HG03139 (cell line): ENCODE measurements at regions not wholly inside any gene's neighbourhood (a gene's known extent, or its start where the extent isn't known, plus 50 kb on each side); places are given as distances from the start of the nearest gene placed in this dataset.

Experiments used
- ATAC-seq: cut with Tn5 transposase; IDR thresholded peaks from one replicate; pipeline ENCODE4 v1.9.1; 2021; ENCODE audit not compliant: unreplicated experiment

DNA sequence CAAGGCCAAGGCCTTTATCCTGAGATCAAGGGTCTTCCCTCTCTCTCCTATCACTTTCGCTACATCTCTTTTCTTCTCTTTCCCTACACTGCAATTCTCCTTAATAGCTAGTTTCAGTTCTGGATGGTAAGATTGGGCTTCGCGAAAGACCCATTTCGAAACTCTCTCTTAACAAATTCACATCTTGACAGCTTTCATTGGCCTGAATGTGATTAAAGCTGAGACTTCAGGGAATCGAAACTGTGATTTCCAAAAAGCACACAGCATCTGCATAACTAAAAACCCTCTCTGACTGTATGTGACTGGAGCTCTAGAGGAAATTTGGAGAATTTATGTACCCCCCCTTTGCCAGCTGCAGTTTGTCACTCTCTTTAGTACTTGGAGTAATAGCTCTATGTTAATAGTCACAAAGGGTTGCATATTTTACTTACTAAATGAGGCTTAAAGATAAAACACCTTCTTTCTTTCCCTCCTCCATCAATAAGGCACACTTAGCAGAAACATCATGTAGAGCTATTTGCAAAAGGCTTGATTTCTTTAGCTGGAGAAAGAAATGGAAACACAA, 105.3 kb upstream of the FAM20A start:
- no peak for ATAC-seq

- no peak for ATAC-seq
Measured at GRCh38 chr17:68705714-68706076, 104.5 kb upstream of the FAM20A start.

GRCh38 chr17:68704871-68705713, 103.9 kb upstream of the FAM20A start:
- ATAC-seq = no peak

DNA sequence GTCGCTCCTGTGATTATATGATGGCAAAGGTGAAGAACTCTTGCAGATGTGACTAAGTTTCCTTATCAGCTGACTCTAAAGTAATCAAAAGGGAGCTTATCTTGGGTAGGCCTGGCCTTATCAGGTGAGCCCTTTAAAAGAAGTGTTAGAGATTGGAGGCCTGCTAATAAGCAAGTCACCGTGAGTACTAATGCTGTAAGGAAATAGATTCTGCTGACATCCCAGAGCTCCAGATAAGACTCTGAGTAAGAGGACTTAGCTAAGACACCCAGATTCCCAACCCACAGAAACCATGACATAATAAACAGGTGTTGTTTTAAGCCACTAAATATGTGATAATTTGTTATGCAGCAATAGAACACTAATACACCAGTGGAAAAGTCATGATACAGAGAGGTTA, 99.9 kb upstream of the FAM20A start:
- no peak for ATAC-seq

- ATAC-seq = no peak
Measured at GRCh38 chr17:68700421-68700820, 99.3 kb upstream of the FAM20A start.

DNA sequence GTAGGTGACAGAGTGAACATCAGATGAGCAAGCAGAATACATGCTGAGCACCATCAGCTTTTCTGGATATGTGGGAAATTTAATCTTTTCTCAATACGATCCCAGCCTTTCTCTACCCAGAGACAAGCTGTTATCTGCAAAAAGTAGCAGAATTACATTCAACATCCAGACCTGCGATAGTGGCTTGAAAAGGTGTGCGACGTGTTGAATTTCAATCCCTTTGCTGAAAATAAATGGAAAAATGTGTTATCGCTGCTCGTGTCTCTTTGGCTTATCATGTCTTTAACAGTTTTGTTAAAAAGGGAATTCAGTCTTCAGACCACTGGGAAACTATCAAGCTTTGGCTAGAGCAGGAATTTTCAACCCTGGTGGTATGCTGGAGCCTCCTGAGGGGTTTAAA, 98.8 kb upstream of the FAM20A start:
- ATAC-seq = no peak

DNA sequence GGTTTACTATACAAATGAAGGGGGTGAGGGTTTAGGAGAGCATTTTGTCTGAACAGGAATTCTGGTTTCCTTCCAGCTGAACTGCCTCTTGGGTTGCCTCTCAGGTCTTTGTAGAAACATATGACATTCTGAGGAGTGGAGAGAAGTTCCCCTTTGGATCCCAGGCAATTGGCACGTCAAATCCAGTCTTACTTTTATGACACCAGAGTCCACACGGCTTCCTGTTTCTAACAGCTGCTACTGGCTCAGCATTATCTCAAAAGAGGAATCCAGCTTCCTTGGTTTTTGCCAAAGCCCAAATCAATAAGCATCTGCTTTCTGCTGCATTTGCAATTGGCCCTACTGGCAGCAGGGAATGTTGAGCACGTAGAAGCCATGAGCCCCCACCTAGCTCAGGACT, 97.6 kb upstream of the FAM20A start:
- ATAC-seq = no peak

GRCh38 chr17:68697850-68698361, 96.7 kb upstream of the FAM20A start:
- no peak for ATAC-seq

- ATAC-seq = no peak
Measured at GRCh38 chr17:68695659-68696058, 94.5 kb upstream of the FAM20A start.

- ATAC-seq = no peak
Measured at GRCh38 chr17:68694791-68695485, 93.8 kb upstream of the FAM20A start.

DNA sequence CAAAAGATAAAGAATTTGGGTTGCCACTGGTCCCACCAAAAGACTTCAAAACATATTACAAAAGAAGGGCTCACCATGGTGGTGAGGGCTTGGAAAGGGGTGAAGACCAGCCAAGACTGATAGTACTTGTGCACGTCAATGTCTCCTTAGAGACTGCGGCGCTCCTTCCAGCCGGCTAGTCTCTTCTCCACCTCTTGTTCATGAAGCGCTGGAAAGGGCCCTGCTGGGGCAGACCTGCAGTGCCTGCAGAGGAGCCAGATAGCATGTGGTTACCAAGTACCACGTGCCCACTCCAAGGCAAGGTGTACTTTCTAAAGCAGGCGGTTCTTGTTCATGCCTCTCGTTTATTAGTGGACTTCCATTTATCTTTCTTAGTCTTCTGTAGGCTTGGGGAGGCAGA, 92.7 kb upstream of the FAM20A start:
- no peak for ATAC-seq

DNA sequence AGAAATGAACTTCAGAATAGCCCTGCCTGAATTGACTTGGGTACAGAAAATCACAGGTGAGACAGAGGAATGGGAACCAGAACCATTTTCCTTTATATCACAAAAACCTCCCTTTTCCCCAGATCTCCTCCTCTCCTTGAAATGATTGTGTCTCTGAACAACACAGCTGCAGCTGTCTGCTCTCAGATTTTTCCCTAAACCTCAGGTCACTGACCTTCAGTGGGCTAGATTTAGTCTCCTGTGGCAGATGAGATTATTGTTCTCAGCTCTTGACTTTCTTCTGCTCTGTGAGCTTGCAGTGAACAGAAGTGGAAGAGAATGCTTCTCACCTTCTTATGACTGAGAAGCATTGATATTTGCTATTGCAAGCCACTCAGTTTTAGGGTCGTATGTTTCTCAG, 92.3 kb upstream of the FAM20A start:
- ATAC-seq = no peak

- no peak for ATAC-seq
Measured at GRCh38 chr17:68686108-68686988, 85.2 kb upstream of the FAM20A start.

- no peak for ATAC-seq
Measured at GRCh38 chr17:68684949-68685357, 83.8 kb upstream of the FAM20A start.

DNA sequence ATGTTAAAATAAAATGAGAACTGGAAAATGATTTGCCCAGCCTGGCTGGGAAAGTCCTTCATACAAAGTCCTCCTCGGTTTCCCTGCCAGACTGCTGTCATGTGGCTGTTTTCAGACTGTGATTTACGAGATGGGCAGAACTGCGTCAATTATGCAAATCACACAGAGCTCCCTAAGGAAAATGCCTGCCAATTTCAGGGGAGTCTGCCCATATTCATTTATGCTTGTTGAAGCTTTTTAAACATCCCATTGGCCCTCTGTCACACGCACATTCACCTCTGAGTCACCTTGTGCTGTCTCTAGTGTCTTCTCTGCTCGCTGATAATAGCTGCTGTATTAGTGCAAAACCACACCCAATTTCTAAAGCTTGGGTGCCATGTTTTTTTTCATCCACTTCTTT, 81.7 kb upstream of the FAM20A start:
- ATAC-seq = no peak

- no peak for ATAC-seq
Measured at GRCh38 chr17:68679882-68680281, 78.7 kb upstream of the FAM20A start.

DNA sequence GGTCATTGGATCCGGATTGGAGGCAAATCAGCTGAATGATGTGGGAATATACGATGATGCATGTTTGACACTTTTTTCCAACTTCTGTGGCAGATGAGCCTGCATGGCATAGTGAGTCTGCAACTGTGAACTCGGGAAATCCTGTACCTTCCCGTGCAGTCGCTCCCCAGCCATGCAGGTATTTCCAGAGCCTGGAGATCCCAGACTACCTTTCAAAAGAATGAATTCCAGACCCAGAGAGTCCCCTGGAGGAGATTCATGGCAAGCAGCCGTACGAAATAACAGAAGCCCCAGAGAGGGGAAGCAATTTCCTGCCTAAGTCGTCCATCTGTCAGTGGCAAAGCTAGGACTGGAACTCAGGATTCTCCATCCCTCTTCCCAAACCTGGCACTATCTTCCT, 75.7 kb upstream of the FAM20A start:
- ATAC-seq = no peak

DNA sequence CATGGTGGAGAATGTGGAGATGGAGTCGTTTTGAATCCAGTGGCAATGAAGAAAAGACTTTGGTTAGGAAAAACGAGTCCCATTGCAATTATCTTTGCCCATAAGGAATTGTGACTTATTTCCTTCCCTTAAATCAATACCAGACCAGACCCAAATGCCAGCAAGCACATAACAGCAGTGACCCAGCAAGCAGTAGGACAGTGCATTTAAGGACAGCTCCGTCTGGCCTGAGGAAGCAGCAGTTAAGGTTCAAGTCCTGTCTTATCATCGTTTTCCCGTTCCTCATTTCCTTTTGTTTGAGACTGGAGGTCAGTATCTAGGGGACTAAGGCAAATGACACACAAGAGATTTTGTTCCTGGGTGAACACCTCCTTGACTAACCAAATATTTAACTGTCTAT, 74.6 kb upstream of the FAM20A start:
- no peak for ATAC-seq

- no peak for ATAC-seq
Measured at GRCh38 chr17:68674029-68674925, 73.1 kb upstream of the FAM20A start.
